Trophoblast cell (in vitro differentiated cells and primary cell): ENCODE measurements at regions not wholly inside any gene's neighbourhood (a gene's known extent, or its start where the extent isn't known, plus 50 kb on each side); places are given as distances from the start of the nearest gene placed in this dataset.

ENCODE experiments used
- DNase-seq, 2 donors: peaks; one replicate each; pipeline ENCODE4 v3.0.0-alpha.2; 2016
- H2AFZ ChIP-seq: 2 replicates; pipeline ENCODE4 v1.6.1; 2013; ENCODE audit warnings: low read length, moderate library complexity, mild to moderate bottlenecking; ENCODE audit not compliant: insufficient read depth, poor library complexity
- H2AK5ac ChIP-seq: 2 replicates; pipeline ENCODE4 v1.6.1; 2013; ENCODE audit warnings: mild to moderate bottlenecking, low read length
- H2BK120ac ChIP-seq: 2 replicates; pipeline ENCODE4 v1.6.1; 2013; ENCODE audit warnings: low read length, mild to moderate bottlenecking, moderate library complexity; ENCODE audit not compliant: insufficient read depth, poor library complexity
- H2BK12ac ChIP-seq: 2 replicates; pipeline ENCODE4 v1.6.1; 2013; ENCODE audit warnings: mild to moderate bottlenecking, low read length, moderate library complexity
- H2BK5ac ChIP-seq: 2 replicates; pipeline ENCODE4 v1.6.1; 2013; ENCODE audit warnings: low read length, low read depth, moderate library complexity, mild to moderate bottlenecking; ENCODE audit not compliant: poor library complexity
- H3K14ac ChIP-seq: 2 replicates; pipeline ENCODE4 v1.6.1; 2013; ENCODE audit warnings: mild to moderate bottlenecking, low read length
- H3K18ac ChIP-seq: 2 replicates; pipeline ENCODE4 v1.6.1; 2013; ENCODE audit warnings: mild to moderate bottlenecking, low read length
- H3K23ac ChIP-seq: 2 replicates; pipeline ENCODE4 v1.6.1; 2013; ENCODE audit warnings: low read length
- H3K27ac ChIP-seq: 2 replicates; pipeline ENCODE4 v1.5.1; 2013; ENCODE audit warnings: low read depth, mild to moderate bottlenecking, inconsistent platforms, low read length, moderate library complexity
- H3K27me3 ChIP-seq: 2 replicates; pipeline ENCODE4 v1.6.1; 2013; ENCODE audit warnings: inconsistent platforms, mild to moderate bottlenecking, low read length, moderate library complexity; ENCODE audit not compliant: insufficient read depth
- H3K36me3 ChIP-seq, 2 experiments: 1 replicate in 1 of 2; 2 replicates in 1 of 2; pipeline ENCODE4 v1.6.1; 2013; ENCODE audit warnings: low read length in 2 of 2, mild to moderate bottlenecking in 2 of 2, moderate library complexity in 1 of 2; ENCODE audit not compliant: insufficient read depth in 2 of 2, control insufficient read depth in 1 of 2
- H3K4ac ChIP-seq: 2 replicates; pipeline ENCODE4 v1.6.1; 2013; ENCODE audit warnings: low read depth, mild to moderate bottlenecking, low read length, moderate library complexity
- H3K4me1 ChIP-seq, 2 experiments: 1 replicate in 1 of 2; 2 replicates in 1 of 2; pipeline ENCODE4 v1.6.1; 2013; ENCODE audit warnings: low read length in 2 of 2, mild to moderate bottlenecking in 2 of 2, moderate library complexity in 1 of 2; ENCODE audit not compliant: insufficient read depth in 2 of 2, control insufficient read depth in 1 of 2
- H3K4me2 ChIP-seq: 2 replicates; pipeline ENCODE4 v1.6.1; 2013; ENCODE audit warnings: inconsistent platforms, mild to moderate bottlenecking, low read length, moderate library complexity
- H3K4me3 ChIP-seq: 2 replicates; pipeline ENCODE4 v1.5.1; 2013; ENCODE audit warnings: mild to moderate bottlenecking, low read depth, low read length, inconsistent platforms
- H3K79me1 ChIP-seq: one replicate; pipeline ENCODE4 v1.6.1; 2013; ENCODE audit warnings: low read length
- H3K79me2 ChIP-seq: 2 replicates; pipeline ENCODE4 v1.6.1; 2013; ENCODE audit warnings: low read length, mild to moderate bottlenecking; ENCODE audit not compliant: control insufficient read depth, insufficient read depth, poor library complexity
- H3K9ac ChIP-seq: 2 replicates; pipeline ENCODE4 v1.6.1; 2013; ENCODE audit warnings: mild to moderate bottlenecking, low read length
- H3K9me3 ChIP-seq: 2 replicates; pipeline ENCODE4 v1.6.1; 2013; ENCODE audit warnings: low read depth, mild to moderate bottlenecking, control low read depth, inconsistent platforms, low read length; ENCODE audit not compliant: insufficient read depth
- H4K12ac ChIP-seq: 2 replicates; pipeline ENCODE4 v1.6.1; 2013; ENCODE audit warnings: low read depth, mild to moderate bottlenecking, low read length, moderate library complexity
- H4K8ac ChIP-seq: 2 replicates; pipeline ENCODE4 v1.6.1; 2013; ENCODE audit warnings: low read depth, mild to moderate bottlenecking, low read length, moderate library complexity
- H4K91ac ChIP-seq: one replicate; pipeline ENCODE4 v1.6.1; 2013; ENCODE audit warnings: low read depth, mild to moderate bottlenecking, low read length, moderate library complexity
- WGBS: extraction: QIAGEN DNeasy Blood & Tissue Kit; methylation state at CpG from one replicate; pipeline ENCODE4 v1.1.7; 2013; ENCODE audit warnings: missing lambda C conversion rate; ENCODE audit not compliant: insufficient read length, insufficient coverage; ENCODE audit errors: extremely low coverage; 5-methylcytosine and 5-hydroxymethylcytosine counted together

DNA sequence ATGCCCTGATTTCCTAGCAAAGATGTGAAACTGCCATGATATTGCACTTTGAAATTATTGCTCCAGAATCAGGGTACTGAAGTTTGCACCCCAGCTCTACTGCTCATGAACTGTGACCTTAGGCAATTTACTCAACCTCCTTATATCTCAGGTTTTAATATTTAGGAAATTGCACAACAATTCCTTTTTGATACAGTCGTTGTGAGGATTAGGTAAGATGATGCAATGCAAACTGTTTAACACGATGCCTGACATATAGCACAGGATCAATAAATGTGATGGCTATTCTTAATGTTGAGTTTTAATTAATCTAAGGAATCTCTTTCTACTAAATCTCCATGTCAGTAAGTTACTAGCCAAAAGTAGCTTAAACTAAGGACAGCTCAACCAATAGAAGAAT, 555.8 kb downstream of the GALC start:
- Histone ChIP-seq H3K4me3 (no peak overlapping the region), H4K8ac (no peak overlapping the region), H3K18ac (no peak overlapping the region), H3K4me2 (no peak overlapping the region), H2AFZ (no peak overlapping the region), H3K9me3 (no peaks in the 10 kb centered on the region), H3K79me1 (no peaks in the 10 kb centered on the region), H3K36me3 (no peaks in the 10 kb centered on the region), H3K14ac (no peak overlapping the region), H3K79me2 (no peaks in the 10 kb centered on the region), H3K23ac (no peak overlapping the region), H2BK5ac (no peak overlapping the region), H2AK5ac (no peak overlapping the region), H3K4ac (no peak overlapping the region), H2BK120ac (no peak overlapping the region), H2BK12ac (no peak overlapping the region), H3K27me3 (no peaks in the 10 kb centered on the region), H4K91ac (no peak overlapping the region), H3K9ac (no peak overlapping the region), H3K27ac (no peak overlapping the region), H3K4me1 (no peaks in the 10 kb centered on the region), H4K12ac (no peak overlapping the region)
- no peak for DNase-seq
- WGBS, result no CpG with 5 or more reads among the region's 2 CpGs

DNA sequence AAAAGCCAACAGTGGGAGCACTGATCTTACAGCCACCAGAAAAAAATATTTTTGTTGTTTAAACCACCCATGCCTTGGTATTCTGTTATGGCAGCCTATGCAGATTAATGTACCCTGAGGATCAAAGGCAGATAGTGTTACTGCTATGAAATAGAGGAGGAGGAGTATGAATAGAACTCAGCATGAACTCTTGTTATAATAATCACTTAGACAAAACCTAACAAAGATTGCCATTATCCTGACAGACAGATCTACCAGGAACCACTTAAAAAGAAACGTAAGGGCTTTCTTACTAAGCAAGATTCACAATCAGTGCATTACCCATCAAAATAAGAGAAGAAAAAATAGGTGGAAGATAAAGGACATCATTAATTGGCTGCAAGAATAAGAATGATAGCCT, 558.3 kb downstream of the GALC start:
- Histone ChIP-seq H3K14ac (no peak overlapping the region), H3K4me2 (no peak overlapping the region), H3K36me3 (no peaks in the 10 kb centered on the region), H3K4ac (no peak overlapping the region), H3K9me3 (no peaks in the 10 kb centered on the region), H3K9ac (no peak overlapping the region), H3K27ac (no peak overlapping the region), H3K4me3 (no peak overlapping the region), H2BK5ac (no peak overlapping the region), H2AFZ (no peak overlapping the region), H2AK5ac (no peak overlapping the region), H4K91ac (no peak overlapping the region), H2BK120ac (no peak overlapping the region), H3K79me1 (no peaks in the 10 kb centered on the region), H3K27me3 (no peaks in the 10 kb centered on the region), H4K12ac (no peak overlapping the region), H4K8ac (no peak overlapping the region), H2BK12ac (no peak overlapping the region), H3K79me2 (no peaks in the 10 kb centered on the region), H3K18ac (no peak overlapping the region), H3K4me1 (no peaks in the 10 kb centered on the region), H3K23ac (no peak overlapping the region)
- DNase-seq, result no peak
- no CpG with 5 or more reads among the region's 1 CpG for WGBS

DNA sequence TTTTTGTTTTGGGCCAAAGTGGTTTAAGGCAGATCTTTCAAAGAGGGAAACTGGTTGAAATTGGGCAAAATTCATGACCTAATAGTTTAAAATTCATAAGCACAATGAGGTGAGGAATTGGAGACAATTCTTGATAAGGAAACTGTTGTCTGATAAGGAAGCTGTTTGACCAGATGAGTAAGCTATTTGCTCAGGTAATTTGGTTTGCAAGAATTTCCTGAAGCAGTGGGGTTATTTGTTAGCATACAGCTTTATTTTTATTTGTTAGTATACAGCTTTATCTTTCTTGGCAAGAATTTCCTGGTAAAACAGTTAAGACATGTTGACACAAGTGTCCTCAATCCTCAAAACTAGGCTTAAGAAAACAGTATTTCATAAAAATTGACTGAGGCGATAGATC, 559.0 kb downstream of the GALC start:
- Histone ChIP-seq H3K79me1 (no peaks in the 10 kb centered on the region), H2BK120ac (no peak overlapping the region), H2BK5ac (no peak overlapping the region), H2AFZ (no peak overlapping the region), H4K12ac (no peak overlapping the region), H3K4me2 (no peak overlapping the region), H3K36me3 (no peaks in the 10 kb centered on the region), H3K79me2 (no peaks in the 10 kb centered on the region), H3K14ac (no peak overlapping the region), H3K23ac (no peak overlapping the region), H2BK12ac (no peak overlapping the region), H3K4me3 (no peak overlapping the region), H4K8ac (no peak overlapping the region), H3K18ac (no peak overlapping the region), H3K4me1 (no peaks in the 10 kb centered on the region), H3K9ac (no peak overlapping the region), H2AK5ac (no peak overlapping the region), H3K27ac (no peak overlapping the region), H3K4ac (no peak overlapping the region), H4K91ac (no peak overlapping the region), H3K27me3 (no peaks in the 10 kb centered on the region), H3K9me3 (no peaks in the 10 kb centered on the region)
- DNase-seq, result peak in 1 of 2 donors; percentile 66
- WGBS, result no CpG with 5 or more reads among the region's 1 CpG

DNA sequence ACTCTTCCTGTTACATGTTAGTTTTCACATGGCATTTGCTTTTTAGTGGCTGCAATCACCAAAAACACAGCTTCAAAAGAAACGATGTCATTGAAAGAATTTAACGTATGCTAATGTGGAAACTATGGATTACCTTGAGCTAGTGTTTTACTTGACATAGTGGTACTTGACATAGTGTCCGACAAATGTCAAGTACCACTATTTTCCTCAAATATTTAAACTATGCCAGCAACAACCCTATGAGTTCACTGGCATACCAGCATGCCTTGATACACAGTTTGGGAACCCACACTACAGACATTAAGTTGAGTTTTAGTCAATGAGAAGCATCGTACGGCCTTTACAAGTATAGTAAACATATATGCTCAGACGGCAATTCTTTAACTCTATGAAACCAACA, 560.3 kb downstream of the GALC start:
- Histone ChIP-seq H4K8ac (no peak overlapping the region), H3K4me1 (no peaks in the 10 kb centered on the region), H3K9me3 (no peaks in the 10 kb centered on the region), H3K18ac (no peak overlapping the region), H3K79me1 (no peaks in the 10 kb centered on the region), H3K36me3 (no peaks in the 10 kb centered on the region), H4K91ac (no peak overlapping the region), H3K27me3 (no peaks in the 10 kb centered on the region), H2BK120ac (no peak overlapping the region), H3K4me2 (no peak overlapping the region), H2BK5ac (no peak overlapping the region), H3K27ac (no peak overlapping the region), H2AFZ (no peak overlapping the region), H3K79me2 (no peaks in the 10 kb centered on the region), H3K9ac (no peak overlapping the region), H4K12ac (no peak overlapping the region), H3K23ac (no peak overlapping the region), H3K4me3 (no peak overlapping the region), H2AK5ac (no peak overlapping the region), H2BK12ac (no peak overlapping the region), H3K4ac (no peak overlapping the region), H3K14ac (no peak overlapping the region)
- DNase-seq, result peak; percentile 4 to 79
- WGBS, result no CpG with 5 or more reads among the region's 6 CpGs

DNA sequence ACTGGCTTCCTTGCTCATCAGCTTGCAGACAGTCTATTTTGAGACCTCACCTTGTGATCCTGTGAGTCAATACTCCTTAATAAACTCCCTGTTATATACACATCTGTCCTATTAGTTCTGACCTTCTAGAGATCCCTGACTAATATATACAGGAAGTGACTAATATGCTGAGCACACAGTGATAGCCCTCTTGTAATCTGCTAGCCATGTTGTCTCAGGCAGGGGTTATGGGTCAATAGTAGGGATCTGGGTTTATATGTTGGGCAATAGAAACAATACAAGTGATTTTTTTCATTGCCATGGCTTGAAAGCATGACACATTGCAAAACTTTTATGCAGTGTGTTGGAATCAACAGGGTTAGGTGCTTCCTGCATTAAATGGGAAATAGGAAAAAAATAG, 562.2 kb downstream of the GALC start:
- no peak overlapping the region for H3K14ac ChIP-seq
- H2BK5ac ChIP-seq, result no peak overlapping the region
- H2BK120ac ChIP-seq, result no peak overlapping the region
- H3K4me3 ChIP-seq, result no peak overlapping the region
- H3K79me2 ChIP-seq, result no peaks in the 10 kb centered on the region
- H3K79me1 ChIP-seq, result no peaks in the 10 kb centered on the region
- no peak overlapping the region for H4K8ac ChIP-seq
- no peak overlapping the region for H2AK5ac ChIP-seq
- no peaks in the 10 kb centered on the region for H3K27me3 ChIP-seq
- no peak overlapping the region for H3K9ac ChIP-seq
- H3K36me3 ChIP-seq, result no peaks in the 10 kb centered on the region
- H4K12ac ChIP-seq, result no peak overlapping the region
- no peak overlapping the region for H2AFZ ChIP-seq
- no peak overlapping the region for H3K23ac ChIP-seq
- no peak overlapping the region for H4K91ac ChIP-seq
- no peak overlapping the region for H3K27ac ChIP-seq
- no peak overlapping the region for H2BK12ac ChIP-seq
- DNase-seq, result no peak
- H3K4me1 ChIP-seq, result no peaks in the 10 kb centered on the region
- H3K9me3 ChIP-seq, result no peaks in the 10 kb centered on the region
- no peak overlapping the region for H3K4me2 ChIP-seq
- no peak overlapping the region for H3K18ac ChIP-seq
- H3K4ac ChIP-seq, result no peak overlapping the region
